Right atrium auricular region (tissue), 2 donors: ENCODE measurements at regions not wholly inside any gene's neighbourhood (a gene's known extent, or its start where the extent isn't known, plus 50 kb on each side); places are given as distances from the start of the nearest gene placed in this dataset.
"Not testable (repeated sequence)": the region's sequence is repeated elsewhere in the genome, so short reads cannot be mapped to it uniquely, and the experiment has no call there.

Experiments used
- DNase-seq: peaks from one replicate; pipeline ENCODE4 v3.0.0-alpha.2; 2019; ENCODE audit warnings: low spot score
- H3K27ac ChIP-seq, 2 donors: fragments of 200-600 bp; sonication (generic); 1 replicate in 1 of 2; 2 replicates in 1 of 2; pipeline ENCODE4 v1.5.1; 2016 to 2019
- H3K27me3 ChIP-seq, 2 donors: fragments of 200-600 bp; sonication (generic); one replicate each; pipeline versions ENCODE4 v1.5.1 to v1.6.0; 2017 to 2019
- H3K36me3 ChIP-seq: fragments of 200-600 bp; sonication (generic); one replicate; pipeline ENCODE4 v1.5.1; 2016
- H3K4me1 ChIP-seq, 2 donors: fragments of 200-600 bp; sonication (generic); one replicate each; pipeline versions ENCODE4 v1.5.1 to v1.6.0; 2017 to 2019
- H3K4me3 ChIP-seq, 2 donors: fragments of 200-600 bp; sonication (generic); 1 replicate in 1 of 2; 2 replicates in 1 of 2; pipeline ENCODE4 v1.5.1; 2017 to 2019; ENCODE audit warnings: mild to moderate bottlenecking in 1 of 2, moderate library complexity in 1 of 2
- H3K9me3 ChIP-seq, 2 donors: fragments of 200-600 bp; sonication (generic); one replicate each; pipeline ENCODE4 v1.5.1; 2019
- TF ChIP-seq, protein P1 (sequence below), 2 donors: fragments of 200-600 bp; sonication (generic); IDR thresholded peaks; one replicate each; pipeline ENCODE4 v1.5.1; 2019; ENCODE audit warnings: antibody characterized with exemption in 2 of 2

DNA sequence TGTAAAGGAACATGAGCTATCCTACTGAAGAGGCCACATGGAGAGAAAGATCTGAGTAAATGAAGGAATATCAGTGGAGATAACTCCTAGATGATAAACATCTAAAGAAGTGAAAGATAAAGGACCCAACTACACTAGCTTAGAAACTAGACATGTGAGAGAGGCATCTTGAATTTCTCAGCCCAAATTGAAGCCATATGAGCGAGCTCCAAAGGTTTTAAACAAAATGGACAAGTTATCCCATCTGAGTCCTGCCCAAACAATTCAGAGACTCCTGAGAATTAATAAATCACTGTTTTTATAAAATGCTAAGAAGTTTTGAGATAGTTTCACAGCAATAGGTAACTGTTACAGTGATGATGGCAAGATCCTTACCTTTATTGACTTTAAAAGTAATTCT lies 438.9 kb downstream of the NAV3 start:
- H3K36me3 ChIP-seq: no peaks in the 10 kb centered on the region
- H3K27ac ChIP-seq: no peak overlapping the region
- H3K9me3 ChIP-seq: peaks cover 0 to 4% of the 10 kb centered on the region in 2 donors
- H3K4me1 ChIP-seq: no peaks in the 10 kb centered on the region
- TF ChIP-seq, protein P1, sequence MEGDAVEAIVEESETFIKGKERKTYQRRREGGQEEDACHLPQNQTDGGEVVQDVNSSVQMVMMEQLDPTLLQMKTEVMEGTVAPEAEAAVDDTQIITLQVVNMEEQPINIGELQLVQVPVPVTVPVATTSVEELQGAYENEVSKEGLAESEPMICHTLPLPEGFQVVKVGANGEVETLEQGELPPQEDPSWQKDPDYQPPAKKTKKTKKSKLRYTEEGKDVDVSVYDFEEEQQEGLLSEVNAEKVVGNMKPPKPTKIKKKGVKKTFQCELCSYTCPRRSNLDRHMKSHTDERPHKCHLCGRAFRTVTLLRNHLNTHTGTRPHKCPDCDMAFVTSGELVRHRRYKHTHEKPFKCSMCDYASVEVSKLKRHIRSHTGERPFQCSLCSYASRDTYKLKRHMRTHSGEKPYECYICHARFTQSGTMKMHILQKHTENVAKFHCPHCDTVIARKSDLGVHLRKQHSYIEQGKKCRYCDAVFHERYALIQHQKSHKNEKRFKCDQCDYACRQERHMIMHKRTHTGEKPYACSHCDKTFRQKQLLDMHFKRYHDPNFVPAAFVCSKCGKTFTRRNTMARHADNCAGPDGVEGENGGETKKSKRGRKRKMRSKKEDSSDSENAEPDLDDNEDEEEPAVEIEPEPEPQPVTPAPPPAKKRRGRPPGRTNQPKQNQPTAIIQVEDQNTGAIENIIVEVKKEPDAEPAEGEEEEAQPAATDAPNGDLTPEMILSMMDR (IDR thresholded peaks at IDR 0.05): no peak
- DNase-seq: no peak
- H3K4me3 ChIP-seq: no peak overlapping the region
- H3K27me3 ChIP-seq: no peaks in the 10 kb centered on the region

DNA sequence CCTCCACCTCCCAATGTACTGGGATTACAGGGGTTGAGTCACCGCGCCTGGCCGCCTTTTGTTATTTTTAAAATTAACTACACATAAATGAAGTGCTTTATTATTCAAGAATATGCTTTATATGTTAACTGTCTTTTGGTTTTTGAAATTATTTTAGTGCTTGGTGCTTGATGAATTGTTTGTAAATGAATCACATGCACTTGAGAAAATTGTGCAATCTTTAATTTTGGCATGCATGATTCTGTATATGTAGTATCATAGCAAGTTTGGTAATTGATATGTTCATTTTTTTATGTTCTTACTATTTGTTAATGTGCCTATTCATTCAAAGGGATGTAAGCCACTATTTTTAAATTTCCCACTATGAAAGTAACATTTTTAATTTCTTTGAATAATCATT lies 440.9 kb downstream of the NAV3 start:
- Histone ChIP-seq H3K36me3 (no peaks in the 10 kb centered on the region), H3K4me3 (no peak overlapping the region), H3K9me3 (no peaks in the 10 kb centered on the region), H3K27me3 (no peaks in the 10 kb centered on the region), H3K27ac (no peak overlapping the region), H3K4me1 (no peaks in the 10 kb centered on the region)
- no peak for DNase-seq
- TF ChIP-seq, protein P1 (IDR thresholded peaks at IDR 0.05): no peak

DNA sequence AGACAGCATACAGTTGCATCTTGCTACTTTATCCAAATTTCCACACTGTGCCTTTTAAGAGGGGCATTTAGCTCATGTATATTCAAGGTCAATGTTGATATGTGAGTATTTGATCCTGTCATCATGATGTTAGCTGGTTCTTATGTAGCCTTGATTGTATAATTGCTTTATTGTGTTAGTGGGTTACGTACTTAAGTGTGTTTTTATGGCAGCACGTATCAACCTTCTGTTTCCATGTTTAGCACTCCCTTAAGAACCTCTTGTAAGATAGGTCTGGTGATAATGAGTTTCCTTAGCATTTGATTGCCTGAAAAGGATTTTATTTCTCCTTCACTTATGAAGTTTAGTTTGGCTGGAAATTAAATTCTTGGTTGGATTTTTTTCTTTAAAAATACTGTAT lies 445.2 kb downstream of the NAV3 start:
- Histone ChIP-seq H3K27ac (no peak overlapping the region), H3K4me3 (no peak overlapping the region), H3K27me3 (no peaks in the 10 kb centered on the region), H3K9me3 (peaks cover 0 to 4% of the 10 kb centered on the region in 2 donors), H3K4me1 (no peaks in the 10 kb centered on the region), H3K36me3 (no peaks in the 10 kb centered on the region)
- DNase-seq: no peak
- TF ChIP-seq, protein P1 (IDR thresholded peaks at IDR 0.05): no peak

DNA sequence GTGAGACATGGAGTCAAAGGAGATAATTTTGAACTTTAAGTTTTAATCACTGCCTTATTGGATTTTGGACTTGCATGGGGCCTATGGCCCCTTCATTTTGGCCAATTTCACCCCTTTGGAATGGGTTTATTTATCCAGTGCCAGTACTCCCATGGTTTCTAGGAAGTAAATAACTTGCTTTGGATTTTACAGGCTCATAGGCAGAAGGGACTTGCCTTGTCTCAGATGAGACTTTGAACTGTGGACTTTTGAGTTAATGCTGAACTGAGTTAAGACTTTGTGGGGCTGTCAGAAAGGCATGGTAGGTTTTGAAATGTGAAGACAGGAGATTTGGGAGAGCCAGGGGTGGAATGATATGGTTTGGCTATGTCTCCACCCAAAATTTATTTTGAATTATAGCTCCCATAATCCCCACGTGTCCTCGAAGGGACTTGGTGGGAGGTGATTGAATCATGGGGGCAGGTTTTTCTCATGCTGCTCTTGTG lies 448.1 kb downstream of the NAV3 start:
- H3K9me3 ChIP-seq: peaks cover 0 to 4% of the 10 kb centered on the region in 2 donors
- H3K27ac ChIP-seq: no peak overlapping the region
- DNase-seq: no peak
- no peaks in the 10 kb centered on the region for H3K4me1 ChIP-seq
- TF ChIP-seq, protein P1 (IDR thresholded peaks at IDR 0.05): no peak
- H3K4me3 ChIP-seq: no peak overlapping the region
- H3K36me3 ChIP-seq: no peaks in the 10 kb centered on the region
- no peaks in the 10 kb centered on the region for H3K27me3 ChIP-seq

DNA sequence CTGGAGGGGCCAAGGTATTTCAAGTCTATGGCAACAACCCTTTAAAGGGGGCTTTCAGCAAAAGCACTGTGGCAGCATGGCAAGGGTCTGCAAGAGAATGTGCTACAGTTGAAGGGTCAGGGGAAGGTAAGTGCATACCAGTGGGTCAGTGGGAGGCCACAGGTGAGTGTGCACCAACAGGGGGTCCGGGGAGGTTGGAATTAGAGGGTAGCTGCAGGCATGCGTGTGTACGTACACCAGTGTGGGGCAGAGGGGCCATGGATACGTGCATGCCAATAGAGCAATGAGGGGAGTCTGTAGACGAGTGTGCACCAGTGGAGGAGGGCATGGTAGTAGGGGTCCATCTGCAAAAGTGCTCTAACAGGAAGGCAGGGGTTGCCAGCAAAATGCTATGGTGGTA lies 448.9 kb downstream of the NAV3 start:
- no peak overlapping the region for H3K27ac ChIP-seq
- TF ChIP-seq, protein P1 (IDR thresholded peaks at IDR 0.05): no peak
- no peaks in the 10 kb centered on the region for H3K4me1 ChIP-seq
- no peak for DNase-seq
- H3K4me3 ChIP-seq: no peak overlapping the region
- peaks cover 0 to 4% of the 10 kb centered on the region in 2 donors for H3K9me3 ChIP-seq
- H3K27me3 ChIP-seq: no peaks in the 10 kb centered on the region
- no peaks in the 10 kb centered on the region for H3K36me3 ChIP-seq

DNA sequence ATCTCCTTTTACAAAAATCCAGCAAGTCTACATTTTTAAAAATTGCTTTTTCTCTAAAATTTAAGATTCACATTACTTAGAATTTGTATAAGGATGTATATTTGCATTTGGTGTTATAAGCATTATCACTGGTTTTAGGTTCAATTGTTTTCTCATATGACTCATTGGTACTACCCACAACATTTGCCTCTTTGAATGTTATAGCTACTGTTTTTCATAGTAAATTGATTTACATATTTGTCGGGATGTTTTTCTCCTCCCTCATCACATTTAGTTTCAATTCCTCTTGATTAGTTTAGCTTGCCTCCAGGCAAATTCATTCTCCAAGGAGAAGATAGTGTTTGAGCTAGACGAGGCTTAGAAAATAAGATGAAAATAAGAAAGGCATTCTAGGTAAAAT lies 450.4 kb downstream of the NAV3 start:
- H3K9me3 ChIP-seq, H3K27me3 ChIP-seq, H3K27ac ChIP-seq, H3K36me3 ChIP-seq, H3K4me1 ChIP-seq, H3K4me3 ChIP-seq, DNase-seq: not testable (repeated sequence)
